Panc1 (cell line): ENCODE measurements at regions not wholly inside any gene's neighbourhood (a gene's known extent, or its start where the extent isn't known, plus 50 kb on each side); places are given as distances from the start of the nearest gene placed in this dataset.

Experiments used
- ATAC-seq: fragments of 200-7000 bp; cut with Tn5 transposase; 2 replicates; pipeline ENCODE4 v1.9.1; 2020; ENCODE audit warnings: mild to moderate bottlenecking, moderate library complexity
- BruUV-seq: library from RNA; stranded (reverse); fragments of 400-500 nt; replicated peaks from 2 replicates; lab custom pipeline; 2021; lab: Mats Ljungman, UMichigan
- CTCF ChIA-PET: fragments of 300-600 bp; sonication (Branson Sonifier 250); formaldehyde crosslinking; loops from one replicate; lab custom pipeline; 2022; ENCODE audit warnings: antibody characterized with exemption; lab: Charles Lee
- POLR2A ChIA-PET: fragments of 300-600 bp; sonication (Branson Sonifier 250); formaldehyde crosslinking; loops from one replicate; lab custom pipeline; 2022; ENCODE audit warnings: antibody characterized with exemption; lab: Charles Lee
- DNase-seq: peaks from one replicate; pipeline ENCODE4 v3.0.0-alpha.2; 2010; ENCODE audit warnings: low read depth, low spot score
- H3K27ac ChIP-seq: 2 replicates; pipeline ENCODE4 v1.5.1; 2011; ENCODE audit warnings: mild to moderate bottlenecking, low read length, inconsistent platforms
- H3K27me3 ChIP-seq: fragments of 200-500 bp; sonication (Bioruptor generic); 2 replicates; pipeline ENCODE4 v1.6.0; 2014; ENCODE audit warnings: low read length, inconsistent platforms; ENCODE audit not compliant: control insufficient read depth, insufficient read depth
- H3K36me3 ChIP-seq: fragments of 200-500 bp; sonication (Bioruptor generic); 2 replicates; pipeline ENCODE4 v1.5.1; 2014; ENCODE audit warnings: inconsistent platforms, mild to moderate bottlenecking, low read length, moderate library complexity; ENCODE audit not compliant: control insufficient read depth, insufficient read depth
- H3K4me1 ChIP-seq: 2 replicates; pipeline ENCODE4 v1.5.1; 2011; ENCODE audit warnings: inconsistent platforms, mild to moderate bottlenecking, low read length, moderate library complexity; ENCODE audit not compliant: control insufficient read depth, insufficient read depth
- H3K4me3 ChIP-seq, 2 experiments: 2 replicates each; pipeline ENCODE4 v1.5.1; 2011 to 2012; ENCODE audit warnings: low read depth in 2 of 2, low read length in 2 of 2, mild to moderate bottlenecking in 2 of 2, inconsistent platforms in 1 of 2, moderate library complexity in 1 of 2
- H3K9me3 ChIP-seq: fragments of 200-500 bp; sonication (Bioruptor generic); 2 replicates; pipeline ENCODE4 v1.5.1; 2014; ENCODE audit warnings: low read depth, mild to moderate bottlenecking, inconsistent platforms, low read length, moderate library complexity; ENCODE audit not compliant: control insufficient read depth, insufficient read depth
- CTCF ChIP-seq: fragments of 450-650 bp; IDR thresholded peaks from 2 replicates; pipeline ENCODE4 v1.5.1; 2017; ENCODE audit warnings: mild to moderate bottlenecking
- POLR2AphosphoS5 ChIP-seq: IDR thresholded peaks from 2 replicates; pipeline ENCODE4 v1.6.1; 2012; ENCODE audit warnings: mild to moderate bottlenecking, low read depth, low read length, moderate library complexity
- REST ChIP-seq, 2 experiments: IDR thresholded peaks; 2 replicates each; pipeline ENCODE4 v1.6.1; 2011 to 2012; ENCODE audit warnings: low read depth in 2 of 2, control low read depth in 1 of 2, low read length in 1 of 2, mild to moderate bottlenecking in 1 of 2, moderate library complexity in 1 of 2; ENCODE audit not compliant: insufficient read depth in 1 of 2
- SIN3A ChIP-seq: IDR thresholded peaks from 2 replicates; pipeline ENCODE4 v1.6.1; 2012; ENCODE audit warnings: low read depth, mild to moderate bottlenecking, low read length, moderate library complexity, borderline replicate concordance; ENCODE audit not compliant: insufficient read depth
- TCF7L2 ChIP-seq: IDR thresholded peaks from 2 replicates; pipeline ENCODE4 v1.6.1; 2011; ENCODE audit warnings: mild to moderate bottlenecking, low read depth, low read length, inconsistent platforms
- in situ Hi-C: cut with HindIII; loops from 2 replicates; pipeline ENCODE4 v1.10.0; 2016; ENCODE audit warnings: low sequenced_read_pairs, low pct_unique_long_range_greater_than_20kb
- intact Hi-C: fragments of 100-400 bp; cut with micrococcal nuclease; formaldehyde crosslinking; loops from one replicate; pipeline ENCODE4 v1.10.0; 2022; ENCODE audit not compliant: unreplicated experiment

GRCh38 chrX:117539090-117539418, 577.6 kb downstream of the KLHL13 start:
- Histone ChIP-seq H3K27ac (no peak overlapping the region), H3K36me3 (no peaks in the 10 kb centered on the region), H3K4me3 (no peak overlapping the region), H3K4me1 (no peaks in the 10 kb centered on the region), H3K9me3 (no peaks in the 10 kb centered on the region), H3K27me3 (no peaks in the 10 kb centered on the region)
- TF ChIP-seq POLR2AphosphoS5 (no peak), CTCF (no peak), SIN3A (no peak), TCF7L2 (no peak), REST (IDR thresholded peaks at IDR 0.05; ENCODE audit: insufficient read depth in 1 of 2, low read depth in 2 of 2, low read length in 1 of 2) (no peak)
- POLR2A ChIA-PET: no interaction called here
- CTCF ChIA-PET: no interaction called here
- ATAC-seq (no peak), DNase-seq (no peak)
- in situ Hi-C loops (no loop called here), intact Hi-C loops (no loop called here)
- BruUV-seq: no TSS peak

GRCh38 chrX:117538178-117539089, 578.2 kb downstream of the KLHL13 start:
- Histone ChIP-seq H3K27me3 (no peaks in the 10 kb centered on the region), H3K9me3 (no peaks in the 10 kb centered on the region), H3K4me1 (no peaks in the 10 kb centered on the region), H3K27ac (no peak overlapping the region), H3K4me3 (no peak overlapping the region), H3K36me3 (no peaks in the 10 kb centered on the region)
- BruUV-seq: no TSS peak
- DNase-seq (no peak), ATAC-seq (no peak)
- ChIA-PET POLR2A (no interaction called here), CTCF (no interaction called here)
- in situ Hi-C loops: no loop called here
- TF ChIP-seq SIN3A: no peak
- no peak for TF ChIP-seq CTCF
- no peak for TF ChIP-seq POLR2AphosphoS5
- no peak for TF ChIP-seq TCF7L2
- no peak for TF ChIP-seq REST (IDR thresholded peaks at IDR 0.05; ENCODE audit: insufficient read depth in 1 of 2, low read depth in 2 of 2, low read length in 1 of 2)
- intact Hi-C loops: no loop called here
